Transverse colon (tissue), 4 donors: ENCODE measurements at regions not wholly inside any gene's neighbourhood (a gene's known extent, or its start where the extent isn't known, plus 50 kb on each side); places are given as distances from the start of the nearest gene placed in this dataset.

Experiments
- DNase-seq: peaks from one replicate; pipeline ENCODE4 v3.0.0-alpha.2; 2019
- H3K27ac ChIP-seq, 4 donors: fragments of 200-600 bp; sonication (generic); 2 replicates each; pipeline ENCODE4 v1.5.1; 2016 to 2018; ENCODE audit warnings: inconsistent platforms in 4 of 4
- H3K27me3 ChIP-seq: fragments of 200-600 bp; sonication (generic); 2 replicates; pipeline ENCODE4 v1.5.1; 2017; ENCODE audit warnings: inconsistent platforms
- H3K36me3 ChIP-seq, 4 donors: fragments of 200-600 bp; sonication (generic); 2 replicates each; pipeline ENCODE4 v1.5.1; 2017 to 2019; ENCODE audit warnings: inconsistent platforms in 4 of 4
- H3K4me1 ChIP-seq, 4 donors: fragments of 200-600 bp; sonication (generic); 2 replicates each; pipeline ENCODE4 v1.5.1; 2017 to 2020; ENCODE audit warnings: inconsistent platforms in 4 of 4
- H3K4me3 ChIP-seq, 4 donors: fragments of 200-600 bp; sonication (generic); 1 replicate in 1 of 4; 2 replicates in 3 of 4; pipeline versions ENCODE4 v1.5.1 to v1.6.1; 2017 to 2019; ENCODE audit warnings: inconsistent platforms in 4 of 4
- H3K9me3 ChIP-seq, 2 donors: fragments of 200-600 bp; sonication (generic); 2 replicates each; pipeline ENCODE4 v1.5.1; 2017 to 2019; ENCODE audit warnings: inconsistent platforms in 2 of 2
- EP300 ChIP-seq: sonication (generic); formaldehyde crosslinking; IDR thresholded peaks from one replicate; pipeline ENCODE4 v1.6.1; 2017; ENCODE audit warnings: antibody characterized with exemption, low read depth
- POLR2A ChIP-seq: fragments of 450-650 bp; IDR thresholded peaks from one replicate; pipeline ENCODE4 v1.6.1; 2016; ENCODE audit warnings: antibody characterized with exemption, mild to moderate bottlenecking, moderate library complexity
- POLR2AphosphoS5 ChIP-seq, 3 donors: sonication (generic); formaldehyde crosslinking; IDR thresholded peaks; one replicate each; pipeline ENCODE4 v1.6.1; 2016; ENCODE audit warnings: antibody characterized with exemption in 3 of 3
- WGBS, 2 donors: methylation state at CpG; one replicate each; pipeline ENCODE4 v1.1.5; 2018; ENCODE audit warnings: low coverage in 1 of 2; 5-methylcytosine and 5-hydroxymethylcytosine counted together
- in situ Hi-C, 4 donors: fragments of 200-750 bp; cut with MboI; loops; one replicate each; pipeline versions ENCODE4 v1.15.0 to v1.15.1; 2017; ENCODE audit warnings: low sequenced_read_pairs in 3 of 4, low pct_ligation_motif_present in 1 of 4, low pct_unique_long_range_greater_than_20kb in 1 of 4
- intact Hi-C: fragments of 100-400 bp; cut with DNase I; formaldehyde crosslinking; loops from one replicate; pipeline ENCODE4 v1.15.1; 2023; ENCODE audit warnings: low total_unique reads
- TF ChIP-seq, protein P1 (sequence below), 5 experiments: fragments of 200-600 bp in 3 of 5; fragments of 450-650 bp in 2 of 5; sonication (generic) in 3 of 5; IDR thresholded peaks; 1 replicate in 2 of 5; 2 replicates in 3 of 5; pipeline ENCODE4 v1.5.1; 2016 to 2017; ENCODE audit warnings: antibody characterized with exemption in 5 of 5, inconsistent platforms in 3 of 5, mild to moderate bottlenecking in 2 of 5, moderate library complexity in 1 of 5

DNA sequence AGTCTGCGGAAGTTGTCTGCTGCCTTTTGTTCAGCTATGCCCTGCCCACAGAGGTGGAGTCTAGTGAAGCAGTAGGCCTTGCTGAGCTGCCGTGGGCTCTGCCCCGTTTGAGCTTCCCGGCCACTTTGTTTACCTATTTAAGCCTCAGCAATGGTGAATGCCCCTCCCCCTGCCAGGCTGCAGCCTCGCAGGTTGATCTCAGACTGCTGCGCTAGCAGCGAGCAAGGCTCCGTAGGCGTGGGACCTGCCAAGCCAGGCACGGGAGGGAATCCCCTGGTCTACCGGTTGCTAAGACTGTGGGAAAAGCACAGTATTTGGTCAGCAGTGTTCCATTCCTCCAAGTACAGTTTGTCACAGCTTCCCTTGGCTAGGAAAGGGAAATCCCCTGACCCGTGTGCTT, 143.6 kb downstream of the DYRK2 start:
- H3K4me1 ChIP-seq = peaks cover 0 to 23% (median 8%) of the 10 kb centered on the region in 4 donors
- in situ Hi-C loops (no loop called here), intact Hi-C loops (no loop called here)
- WGBS, 2 donors = 87 to 100% methylated on average over 1 to 12 of the region's 12 CpGs
- TF ChIP-seq, protein P1, sequence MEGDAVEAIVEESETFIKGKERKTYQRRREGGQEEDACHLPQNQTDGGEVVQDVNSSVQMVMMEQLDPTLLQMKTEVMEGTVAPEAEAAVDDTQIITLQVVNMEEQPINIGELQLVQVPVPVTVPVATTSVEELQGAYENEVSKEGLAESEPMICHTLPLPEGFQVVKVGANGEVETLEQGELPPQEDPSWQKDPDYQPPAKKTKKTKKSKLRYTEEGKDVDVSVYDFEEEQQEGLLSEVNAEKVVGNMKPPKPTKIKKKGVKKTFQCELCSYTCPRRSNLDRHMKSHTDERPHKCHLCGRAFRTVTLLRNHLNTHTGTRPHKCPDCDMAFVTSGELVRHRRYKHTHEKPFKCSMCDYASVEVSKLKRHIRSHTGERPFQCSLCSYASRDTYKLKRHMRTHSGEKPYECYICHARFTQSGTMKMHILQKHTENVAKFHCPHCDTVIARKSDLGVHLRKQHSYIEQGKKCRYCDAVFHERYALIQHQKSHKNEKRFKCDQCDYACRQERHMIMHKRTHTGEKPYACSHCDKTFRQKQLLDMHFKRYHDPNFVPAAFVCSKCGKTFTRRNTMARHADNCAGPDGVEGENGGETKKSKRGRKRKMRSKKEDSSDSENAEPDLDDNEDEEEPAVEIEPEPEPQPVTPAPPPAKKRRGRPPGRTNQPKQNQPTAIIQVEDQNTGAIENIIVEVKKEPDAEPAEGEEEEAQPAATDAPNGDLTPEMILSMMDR (IDR thresholded peaks at IDR 0.05) = no peak
- TF ChIP-seq EP300 (no peak), POLR2A (no peak), POLR2AphosphoS5 (IDR thresholded peaks at IDR 0.05) (no peak)
- DNase-seq = no peak
- no peaks in the 10 kb centered on the region for H3K36me3 ChIP-seq
- no peaks in the 10 kb centered on the region for H3K9me3 ChIP-seq
- H3K4me3 ChIP-seq = no peak overlapping the region
- H3K27ac ChIP-seq = no peak overlapping the region
- no peaks in the 10 kb centered on the region for H3K27me3 ChIP-seq

DNA sequence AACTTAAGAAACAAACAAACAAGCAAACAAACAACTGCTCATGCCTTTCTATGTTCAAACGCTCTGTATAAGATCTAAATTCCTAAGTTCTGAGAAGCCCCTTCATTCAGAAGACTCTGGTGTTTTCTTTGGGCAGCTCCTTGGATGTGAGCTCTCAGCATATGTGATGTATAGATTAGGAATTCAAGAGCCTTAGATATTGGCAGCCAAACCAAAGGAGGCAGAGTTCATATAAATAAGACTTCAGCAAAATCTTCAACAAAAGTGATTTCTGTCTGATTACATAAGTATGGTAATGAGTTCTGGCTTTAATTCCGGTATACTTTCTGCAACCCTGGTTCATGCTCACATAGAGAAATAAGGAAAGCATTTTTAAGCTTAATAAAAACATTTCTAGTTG, 145.6 kb downstream of the DYRK2 start:
- Histone ChIP-seq H3K9me3 (no peaks in the 10 kb centered on the region), H3K4me1 (peaks cover 0 to 38% (median 10%) of the 10 kb centered on the region in 4 donors), H3K36me3 (no peaks in the 10 kb centered on the region), H3K27me3 (no peaks in the 10 kb centered on the region), H3K4me3 (no peak overlapping the region), H3K27ac (no peak overlapping the region)
- in situ Hi-C loops = no loop called here
- WGBS, 2 donors = 71 to 78% methylated on average over 2 of the region's 2 CpGs
- TF ChIP-seq POLR2A (no peak), EP300 (no peak), POLR2AphosphoS5 (IDR thresholded peaks at IDR 0.05) (no peak)
- TF ChIP-seq, protein P1 (IDR thresholded peaks at IDR 0.05) = no peak
- no peak for DNase-seq
- intact Hi-C loops = no loop called here

DNA sequence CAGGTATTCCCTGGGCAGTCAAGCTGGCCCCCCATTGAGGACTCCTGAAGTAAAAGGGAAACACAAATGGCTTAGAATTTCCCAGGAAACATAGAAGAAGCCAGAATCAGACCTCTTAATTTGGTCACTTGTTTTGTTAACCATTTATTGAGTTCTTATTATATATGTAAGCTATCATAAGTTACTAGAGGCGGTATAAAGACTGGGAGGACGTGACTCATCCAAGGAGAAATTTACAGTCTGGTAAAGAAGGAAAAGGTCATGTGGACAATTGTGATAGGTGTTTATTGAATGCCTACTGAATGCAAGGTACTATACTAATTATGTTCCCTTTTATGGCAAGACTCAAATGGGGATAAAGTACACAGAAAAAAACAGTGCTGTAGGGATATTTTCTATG, 146.7 kb downstream of the DYRK2 start:
- Histone ChIP-seq H3K36me3 (no peaks in the 10 kb centered on the region), H3K4me1 (peaks cover 0 to 38% (median 10%) of the 10 kb centered on the region in 4 donors), H3K9me3 (no peaks in the 10 kb centered on the region), H3K27ac (peak overlapping the region; percentile 30 to 64 (median 57)), H3K4me3 (no peak overlapping the region), H3K27me3 (no peaks in the 10 kb centered on the region)
- intact Hi-C loops (no loop called here), in situ Hi-C loops (no loop called here)
- DNase-seq = no peak
- 58% methylated on average over 2 of the region's 2 CpGs; no CpG with 5 or more reads in 1 of the 2 donors for WGBS, 2 donors
- TF ChIP-seq, protein P1 (IDR thresholded peaks at IDR 0.05) = no peak
- TF ChIP-seq EP300 (no peak), POLR2AphosphoS5 (IDR thresholded peaks at IDR 0.05) (peak in 2 of 3 donors; percentile 28 to 36), POLR2A (no peak)

DNA sequence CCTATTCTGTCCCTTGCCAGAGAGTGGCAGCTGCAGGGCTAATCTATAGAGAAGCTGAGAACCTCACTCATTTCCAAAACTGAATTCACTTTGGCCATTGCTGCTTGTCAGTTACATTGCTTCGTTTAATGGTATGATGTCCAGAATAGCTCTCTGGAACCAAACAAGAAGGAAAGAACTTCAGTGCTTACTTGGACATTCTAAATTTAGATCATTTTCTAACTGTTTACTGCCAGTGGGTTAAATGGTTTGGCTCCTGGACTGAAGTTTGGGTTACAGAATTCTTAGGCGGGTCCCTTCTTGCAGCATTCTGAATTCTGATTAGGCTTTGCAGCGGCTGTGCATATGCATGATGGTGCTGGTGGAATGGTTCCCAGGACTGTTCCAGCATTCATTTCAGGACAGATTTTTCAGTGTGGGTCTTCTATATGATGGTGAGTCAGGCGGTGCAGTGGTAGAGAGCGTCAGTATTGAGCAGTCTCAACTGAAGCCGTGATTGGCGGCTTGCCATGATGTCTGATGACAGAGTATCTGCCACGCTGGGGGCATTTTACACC, 148.7 kb downstream of the DYRK2 start:
- WGBS, 2 donors = 58 to 66% methylated on average over 2 to 8 of the region's 8 CpGs

More for the DNA sequence above, 148.7 kb downstream of the DYRK2 start:
- Histone ChIP-seq H3K36me3 (no peaks in the 10 kb centered on the region), H3K27me3 (no peaks in the 10 kb centered on the region), H3K27ac (peak overlapping the region in 3 of 4 donors; percentile 9 to 45 (median 13)), H3K9me3 (no peaks in the 10 kb centered on the region), H3K4me3 (no peak overlapping the region), H3K4me1 (peaks cover 0 to 38% (median 10%) of the 10 kb centered on the region in 4 donors)
- in situ Hi-C loops = no loop called here
- DNase-seq = no peak
- intact Hi-C loops = no loop called here
- TF ChIP-seq, protein P1 (IDR thresholded peaks at IDR 0.05) = no peak
- no peak for TF ChIP-seq EP300
- TF ChIP-seq POLR2AphosphoS5 (IDR thresholded peaks at IDR 0.05) = no peak
- no peak for TF ChIP-seq POLR2A
